ENCODE measurements at regions not wholly inside any gene's neighbourhood (a gene's known extent, or its start where the extent isn't known, plus 50 kb on each side); places are given as distances from the start of the nearest gene placed in this dataset.
"Not testable (repeated sequence)": the region's sequence is repeated elsewhere in the genome, so short reads cannot be mapped to it uniquely, and the experiment has no call there.

GRCh38 chr1:190679454-190679853 is 201.8 kb upstream of the BRINP3 start:
- Histone ChIP-seq H4K20me1 (ENCODE audit: control insufficient read depth, insufficient read depth, low read depth, low read length) (no peaks in the 10 kb centered on the region), H3K9me3 (ENCODE audit: control insufficient read depth, insufficient read depth, low read length) (no peaks in the 10 kb centered on the region), H3K4me1 (ENCODE audit: control insufficient read depth, low read length) (no peaks in the 10 kb centered on the region), H3K4me3 (ENCODE audit: low read length) (no peak overlapping the region), H3K27ac (ENCODE audit: low read depth, low read length) (no peak overlapping the region), H3K9me2 (replicated peaks; ENCODE audit: control insufficient read depth, low read length) (no peaks in the 10 kb centered on the region), H3K4me2 (ENCODE audit: low read length) (no peak overlapping the region), H3K36me3 (ENCODE audit: control insufficient read depth, low read length) (no peaks in the 10 kb centered on the region), H3K79me2 (ENCODE audit: control insufficient read depth, low read length) (no peaks in the 10 kb centered on the region), H3F3A (ENCODE audit: control insufficient read depth, insufficient read depth) (no peaks in the 10 kb centered on the region), H3K27me3 (ENCODE audit: control insufficient read depth, low read length) (no peaks in the 10 kb centered on the region)
- no peak for TF ChIP-seq EZH2phosphoT487 (IDR thresholded peaks at IDR 0.05; ENCODE audit: borderline replicate concordance, low read length)

DNA sequence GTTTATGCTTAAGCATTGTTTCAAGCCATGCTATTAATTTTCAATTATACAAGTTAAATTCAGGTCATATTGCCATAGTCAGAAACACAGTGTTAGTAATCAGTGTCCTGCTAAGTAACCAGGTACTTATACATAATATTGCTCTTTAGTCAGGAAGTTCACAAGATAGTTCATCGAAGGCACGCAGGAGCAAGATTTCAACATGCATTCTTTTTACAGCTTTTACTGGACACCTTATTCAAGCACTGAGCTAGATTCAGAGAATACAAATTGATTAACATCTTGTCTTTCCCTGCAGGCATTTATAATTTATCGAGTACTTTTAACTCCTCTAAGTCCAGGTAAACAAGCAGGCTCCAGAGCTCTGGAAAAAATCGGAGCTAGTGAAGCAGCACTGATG is 202.3 kb upstream of the BRINP3 start:
- Histone ChIP-seq H3K36me3 (ENCODE audit: control insufficient read depth, low read length) (no peaks in the 10 kb centered on the region), H3K9me2 (replicated peaks; ENCODE audit: control insufficient read depth, low read length) (no peaks in the 10 kb centered on the region), H3K9me3 (ENCODE audit: control insufficient read depth, insufficient read depth, low read length) (no peaks in the 10 kb centered on the region), H3K27me3 (ENCODE audit: control insufficient read depth, low read length) (no peaks in the 10 kb centered on the region), H3K4me3 (ENCODE audit: low read length) (no peak overlapping the region), H3F3A (ENCODE audit: control insufficient read depth, insufficient read depth) (no peaks in the 10 kb centered on the region), H3K79me2 (ENCODE audit: control insufficient read depth, low read length) (no peaks in the 10 kb centered on the region), H3K4me2 (ENCODE audit: low read length) (no peak overlapping the region), H4K20me1 (ENCODE audit: control insufficient read depth, insufficient read depth, low read depth, low read length) (no peaks in the 10 kb centered on the region), H3K27ac (ENCODE audit: low read depth, low read length) (no peak overlapping the region), H3K4me1 (ENCODE audit: control insufficient read depth, low read length) (no peaks in the 10 kb centered on the region)
- TF ChIP-seq EZH2phosphoT487 (IDR thresholded peaks at IDR 0.05; ENCODE audit: borderline replicate concordance, low read length) = no peak
- TF ChIP-seq, protein P1, sequence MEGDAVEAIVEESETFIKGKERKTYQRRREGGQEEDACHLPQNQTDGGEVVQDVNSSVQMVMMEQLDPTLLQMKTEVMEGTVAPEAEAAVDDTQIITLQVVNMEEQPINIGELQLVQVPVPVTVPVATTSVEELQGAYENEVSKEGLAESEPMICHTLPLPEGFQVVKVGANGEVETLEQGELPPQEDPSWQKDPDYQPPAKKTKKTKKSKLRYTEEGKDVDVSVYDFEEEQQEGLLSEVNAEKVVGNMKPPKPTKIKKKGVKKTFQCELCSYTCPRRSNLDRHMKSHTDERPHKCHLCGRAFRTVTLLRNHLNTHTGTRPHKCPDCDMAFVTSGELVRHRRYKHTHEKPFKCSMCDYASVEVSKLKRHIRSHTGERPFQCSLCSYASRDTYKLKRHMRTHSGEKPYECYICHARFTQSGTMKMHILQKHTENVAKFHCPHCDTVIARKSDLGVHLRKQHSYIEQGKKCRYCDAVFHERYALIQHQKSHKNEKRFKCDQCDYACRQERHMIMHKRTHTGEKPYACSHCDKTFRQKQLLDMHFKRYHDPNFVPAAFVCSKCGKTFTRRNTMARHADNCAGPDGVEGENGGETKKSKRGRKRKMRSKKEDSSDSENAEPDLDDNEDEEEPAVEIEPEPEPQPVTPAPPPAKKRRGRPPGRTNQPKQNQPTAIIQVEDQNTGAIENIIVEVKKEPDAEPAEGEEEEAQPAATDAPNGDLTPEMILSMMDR (IDR thresholded peaks at IDR 0.05; ENCODE audit: low read depth, low read length, poor library complexity, severe bottlenecking) = no peak

- H3K4me1 ChIP-seq (ENCODE audit: control insufficient read depth, low read length) = no peaks in the 10 kb centered on the region
- H3K9me2 ChIP-seq (replicated peaks; ENCODE audit: control insufficient read depth, low read length) = no peaks in the 10 kb centered on the region
- H3K4me2 ChIP-seq (ENCODE audit: low read length) = no peak overlapping the region
- H3K36me3 ChIP-seq (ENCODE audit: control insufficient read depth, low read length) = no peaks in the 10 kb centered on the region
- H3K27me3 ChIP-seq (ENCODE audit: control insufficient read depth, low read length) = no peaks in the 10 kb centered on the region
- no peaks in the 10 kb centered on the region for H4K20me1 ChIP-seq (ENCODE audit: control insufficient read depth, insufficient read depth, low read depth, low read length)
- no peak overlapping the region for H3K4me3 ChIP-seq (ENCODE audit: low read length)
- H3K27ac ChIP-seq (ENCODE audit: low read depth, low read length) = no peak overlapping the region
- H3F3A ChIP-seq (ENCODE audit: control insufficient read depth, insufficient read depth) = no peaks in the 10 kb centered on the region
- no peaks in the 10 kb centered on the region for H3K79me2 ChIP-seq (ENCODE audit: control insufficient read depth, low read length)
- H3K9me3 ChIP-seq (ENCODE audit: control insufficient read depth, insufficient read depth, low read length) = no peaks in the 10 kb centered on the region
- TF ChIP-seq EZH2phosphoT487 (IDR thresholded peaks at IDR 0.05; ENCODE audit: borderline replicate concordance, low read length) = no peak
- TF ChIP-seq, protein P1 (IDR thresholded peaks at IDR 0.05; ENCODE audit: low read depth, low read length, poor library complexity, severe bottlenecking) = no peak
Measured at GRCh38 chr1:190685676-190686075, 208.0 kb upstream of the BRINP3 start.

DNA sequence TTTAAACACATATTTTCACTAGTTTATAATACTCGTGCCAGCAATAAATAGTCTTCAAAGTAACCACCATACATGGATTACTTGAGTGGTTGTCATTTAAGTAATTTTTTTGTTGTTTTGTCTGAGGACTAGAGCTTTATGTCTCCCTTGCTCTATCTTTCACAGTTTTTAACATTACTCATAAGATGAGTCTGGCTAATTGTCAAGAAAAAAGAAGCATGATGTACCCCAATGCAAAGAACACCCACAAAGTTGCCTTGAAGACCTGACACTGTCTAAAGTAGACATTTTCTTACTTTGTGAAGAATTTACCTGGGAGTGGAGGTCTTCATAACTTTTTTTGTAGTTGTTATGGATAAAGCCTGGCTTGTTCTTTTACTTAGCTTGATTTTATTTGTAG is 210.4 kb upstream of the BRINP3 start:
- TF ChIP-seq, protein P1 (IDR thresholded peaks at IDR 0.05; ENCODE audit: low read depth, low read length, poor library complexity, severe bottlenecking) = no peak
- no peak for TF ChIP-seq EZH2phosphoT487 (IDR thresholded peaks at IDR 0.05; ENCODE audit: borderline replicate concordance, low read length)

DNA sequence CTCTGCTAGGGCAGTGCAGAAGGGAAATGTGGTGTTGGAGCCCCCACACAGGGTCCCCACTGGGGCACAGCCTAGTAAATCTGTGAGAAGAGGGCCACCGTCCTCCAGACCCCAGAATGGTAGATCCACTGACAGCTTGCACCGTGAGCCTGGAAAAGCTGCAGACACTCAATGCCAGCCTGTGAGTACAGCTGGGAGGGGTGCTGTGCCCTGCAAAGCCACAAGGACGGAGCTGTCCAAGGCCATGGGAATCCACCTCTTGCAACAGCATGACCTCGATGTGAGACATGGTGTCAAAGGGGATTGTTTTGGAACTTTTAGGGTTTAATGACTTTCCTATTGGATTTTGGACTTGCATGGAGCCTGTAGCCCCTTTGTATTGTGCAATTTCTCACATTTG is 220.8 kb upstream of the BRINP3 start:
- H3K4me1 ChIP-seq (ENCODE audit: control insufficient read depth, low read length); H3K9me3 ChIP-seq (ENCODE audit: control insufficient read depth, insufficient read depth, low read length); H3K36me3 ChIP-seq (ENCODE audit: control insufficient read depth, low read length); H4K20me1 ChIP-seq (ENCODE audit: control insufficient read depth, insufficient read depth, low read depth, low read length); H3K9me2 ChIP-seq (replicated peaks; ENCODE audit: control insufficient read depth, low read length); H3K4me2 ChIP-seq (ENCODE audit: low read length); H3K79me2 ChIP-seq (ENCODE audit: control insufficient read depth, low read length); H3K27ac ChIP-seq (ENCODE audit: low read depth, low read length); H3K27me3 ChIP-seq (ENCODE audit: control insufficient read depth, low read length); H3F3A ChIP-seq (ENCODE audit: control insufficient read depth, insufficient read depth); H3K4me3 ChIP-seq (ENCODE audit: low read length): not testable (repeated sequence)

More for the DNA sequence above, 210.4 kb upstream of the BRINP3 start:
- H3K9me3 ChIP-seq (ENCODE audit: control insufficient read depth, insufficient read depth, low read length) = no peaks in the 10 kb centered on the region
- H3F3A ChIP-seq (ENCODE audit: control insufficient read depth, insufficient read depth) = no peaks in the 10 kb centered on the region
- H3K27ac ChIP-seq (ENCODE audit: low read depth, low read length) = no peak overlapping the region
- no peaks in the 10 kb centered on the region for H3K27me3 ChIP-seq (ENCODE audit: control insufficient read depth, low read length)
- H3K36me3 ChIP-seq (ENCODE audit: control insufficient read depth, low read length) = no peaks in the 10 kb centered on the region
- no peaks in the 10 kb centered on the region for H3K79me2 ChIP-seq (ENCODE audit: control insufficient read depth, low read length)
- no peaks in the 10 kb centered on the region for H3K4me1 ChIP-seq (ENCODE audit: control insufficient read depth, low read length)
- H3K9me2 ChIP-seq (replicated peaks; ENCODE audit: control insufficient read depth, low read length) = no peaks in the 10 kb centered on the region
- H4K20me1 ChIP-seq (ENCODE audit: control insufficient read depth, insufficient read depth, low read depth, low read length) = no peaks in the 10 kb centered on the region
- no peak overlapping the region for H3K4me2 ChIP-seq (ENCODE audit: low read length)
- H3K4me3 ChIP-seq (ENCODE audit: low read length) = no peak overlapping the region
